Right cardiac atrium (tissue), 5 donors: ENCODE measurements at regions not wholly inside any gene's neighbourhood (a gene's known extent, or its start where the extent isn't known, plus 50 kb on each side); places are given as distances from the start of the nearest gene placed in this dataset.

Experiments used
- ATAC-seq, 2 donors: fragments of 200-7000 bp; cut with Tn5 transposase; one replicate each; pipeline versions ENCODE4 v1.8.0 to v1.9.1; 2020; ENCODE audit warnings: moderate library complexity in 2 of 2, mild to moderate bottlenecking in 1 of 2
- DNase-seq, 3 donors: peaks; one replicate each; pipeline ENCODE4 v3.0.0-alpha.2; 2020
- H3K27ac ChIP-seq: one replicate; pipeline ENCODE4 v1.5.1; 2013; ENCODE audit warnings: mild to moderate bottlenecking, low read length, control low read depth, moderate library complexity
- H3K27me3 ChIP-seq: one replicate; pipeline ENCODE4 v1.6.1; 2013; ENCODE audit not compliant: control insufficient read depth, insufficient read depth
- H3K4me1 ChIP-seq: one replicate; pipeline ENCODE4 v1.6.1; 2013; ENCODE audit warnings: low read length; ENCODE audit not compliant: control insufficient read depth, insufficient read depth
- H3K4me3 ChIP-seq: one replicate; pipeline ENCODE4 v1.5.1; 2013; ENCODE audit warnings: low read length, control low read depth
- H3K9me3 ChIP-seq: one replicate; pipeline ENCODE4 v1.6.1; 2013; ENCODE audit warnings: low read length; ENCODE audit not compliant: control insufficient read depth
- WGBS: extraction: QIAGEN DNeasy Blood & Tissue Kit; methylation state at CpG from one replicate; pipeline ENCODE4 v1.1.7; 2013; 5-methylcytosine and 5-hydroxymethylcytosine counted together
- intact Hi-C, 4 donors: fragments of 100-400 bp; cut with DNase I; formaldehyde crosslinking; loops; one replicate each; pipeline versions ENCODE4 v1.11.0 to v1.14.0; 2022 to 2023
- donor health status: healthy with polysubstance abuse.
- donor health status: DM: no; HTN: yes; CAD: no.
- donor health status: DM: no; HTN: no; CAD: no.
- donor health status: DM: no; HTN: yes; CAD: no; lungs with severe emphysema.
- donor health status: DM: yes; HTN: yes; CAD: no.

GRCh38 chr2:105600037-105600442 lies 144.7 kb upstream of the NCK2 start:
- 95% methylated on average over 9 of the region's 9 CpGs for WGBS
- H3K27me3 ChIP-seq: no peaks in the 10 kb centered on the region
- intact Hi-C loops: no loop called here

GRCh38 chr2:105598829-105599698 lies 145.6 kb upstream of the NCK2 start:
- WGBS: 74% methylated on average over 6 of the region's 6 CpGs
- no peaks in the 10 kb centered on the region for H3K27me3 ChIP-seq
- H3K4me3 ChIP-seq: no peak overlapping the region
- H3K9me3 ChIP-seq: no peaks in the 10 kb centered on the region
- no peaks in the 10 kb centered on the region for H3K4me1 ChIP-seq
- intact Hi-C loops: no loop called here
- no peak overlapping the region for H3K27ac ChIP-seq
- no peak for DNase-seq
- no peak for ATAC-seq

More at GRCh38 chr2:105600037-105600442, 144.7 kb upstream of the NCK2 start:
- ATAC-seq (no peak), DNase-seq (no peak)
- Histone ChIP-seq H3K4me3 (no peak overlapping the region), H3K4me1 (no peaks in the 10 kb centered on the region), H3K27ac (no peak overlapping the region), H3K9me3 (no peaks in the 10 kb centered on the region)

DNA sequence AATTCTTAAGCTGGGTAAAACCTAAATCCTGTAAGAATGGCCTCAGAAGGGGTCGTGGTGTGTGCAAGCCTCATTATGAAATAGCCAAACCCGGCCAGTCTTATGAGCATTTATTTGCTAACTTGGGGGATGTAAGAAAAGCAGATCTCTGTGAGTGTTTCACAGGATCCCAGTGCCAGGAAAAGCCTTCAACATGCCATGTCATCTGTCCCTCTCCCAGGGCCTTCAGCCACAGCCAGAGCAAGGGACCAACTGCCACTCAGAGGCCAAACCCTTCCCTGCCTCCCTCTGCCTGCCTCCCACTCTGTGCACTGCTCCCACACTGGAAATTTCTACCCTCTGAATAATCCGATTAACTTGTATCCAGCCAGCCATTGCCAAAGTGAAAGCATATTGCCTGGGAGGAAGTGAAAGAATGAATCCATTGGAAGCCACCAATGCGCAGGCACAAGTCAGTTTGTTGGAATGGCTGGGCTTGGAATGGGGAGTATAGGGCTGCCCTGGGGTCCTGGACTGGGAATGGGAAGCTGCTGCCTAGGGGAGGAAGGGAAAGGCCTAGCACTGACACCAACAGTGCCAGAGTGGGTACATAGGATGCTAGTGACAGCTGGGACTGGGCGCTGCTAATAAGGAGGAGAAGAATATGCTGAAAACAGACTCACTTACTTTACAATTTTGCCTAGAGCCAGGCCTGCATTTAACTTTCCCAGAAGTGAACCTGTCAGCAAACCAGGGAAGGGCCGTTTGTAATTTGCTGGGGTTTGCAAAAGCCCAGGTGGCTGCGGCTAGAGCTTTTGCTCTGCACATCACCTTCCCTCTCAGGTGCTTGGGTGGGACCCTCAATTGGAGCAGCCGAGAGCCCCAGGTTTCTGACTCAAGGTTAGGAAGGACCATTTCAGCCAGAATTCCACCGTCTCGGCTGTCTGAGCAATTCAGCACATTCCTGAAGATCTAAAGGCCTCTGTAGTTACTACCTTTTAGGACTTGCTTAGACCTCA lies 146.6 kb upstream of the NCK2 start:
- intact Hi-C loops: no loop called here
- no peak for ATAC-seq
- DNase-seq: no peak
- Histone ChIP-seq H3K27me3 (no peaks in the 10 kb centered on the region), H3K27ac (no peak overlapping the region), H3K4me3 (no peak overlapping the region), H3K4me1 (no peaks in the 10 kb centered on the region), H3K9me3 (no peaks in the 10 kb centered on the region)
- 86% methylated on average over 10 of the region's 10 CpGs for WGBS

GRCh38 chr2:105597011-105597805 lies 147.5 kb upstream of the NCK2 start:
- WGBS: 91% methylated on average over 15 of the region's 15 CpGs
- H3K27ac ChIP-seq: no peak overlapping the region
- DNase-seq (no peak), ATAC-seq (no peak)
- H3K27me3 ChIP-seq: no peaks in the 10 kb centered on the region
- H3K4me1 ChIP-seq: no peaks in the 10 kb centered on the region
- H3K4me3 ChIP-seq: no peak overlapping the region
- intact Hi-C loops: no loop called here
- H3K9me3 ChIP-seq: no peaks in the 10 kb centered on the region

- Histone ChIP-seq H3K27me3 (no peaks in the 10 kb centered on the region), H3K9me3 (no peaks in the 10 kb centered on the region), H3K4me1 (no peaks in the 10 kb centered on the region), H3K27ac (no peak overlapping the region), H3K4me3 (no peak overlapping the region)
- DNase-seq (no peak), ATAC-seq (no peak)
- intact Hi-C loops: no loop called here
- 90% methylated on average over 6 of the region's 6 CpGs for WGBS
Measured at GRCh38 chr2:105596411-105596921, 148.2 kb upstream of the NCK2 start.

DNA sequence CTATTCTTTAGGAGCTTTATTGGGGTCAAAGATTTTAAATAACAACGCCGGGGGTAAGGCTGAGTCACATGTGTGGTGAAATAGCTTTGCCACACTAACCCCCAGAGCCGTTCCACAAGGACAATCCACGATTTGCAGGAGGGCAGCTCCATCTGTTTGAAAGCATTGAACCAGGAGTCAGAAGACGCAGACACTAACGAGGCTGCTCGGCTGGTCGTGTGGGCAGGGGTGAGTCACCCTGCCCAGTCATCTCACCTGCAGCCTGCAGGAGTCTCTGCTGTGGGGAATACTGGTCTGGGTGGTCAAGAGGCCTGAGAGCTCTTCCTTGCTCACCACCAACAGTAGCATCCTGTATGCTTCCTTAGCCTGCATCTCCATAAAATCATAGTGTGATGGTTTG lies 149.2 kb upstream of the NCK2 start:
- intact Hi-C loops: no loop called here
- Histone ChIP-seq H3K4me1 (no peaks in the 10 kb centered on the region), H3K9me3 (no peaks in the 10 kb centered on the region), H3K4me3 (no peak overlapping the region), H3K27me3 (no peaks in the 10 kb centered on the region), H3K27ac (no peak overlapping the region)
- DNase-seq: no peak
- 89% methylated on average over 8 of the region's 8 CpGs for WGBS
- no peak for ATAC-seq

DNA sequence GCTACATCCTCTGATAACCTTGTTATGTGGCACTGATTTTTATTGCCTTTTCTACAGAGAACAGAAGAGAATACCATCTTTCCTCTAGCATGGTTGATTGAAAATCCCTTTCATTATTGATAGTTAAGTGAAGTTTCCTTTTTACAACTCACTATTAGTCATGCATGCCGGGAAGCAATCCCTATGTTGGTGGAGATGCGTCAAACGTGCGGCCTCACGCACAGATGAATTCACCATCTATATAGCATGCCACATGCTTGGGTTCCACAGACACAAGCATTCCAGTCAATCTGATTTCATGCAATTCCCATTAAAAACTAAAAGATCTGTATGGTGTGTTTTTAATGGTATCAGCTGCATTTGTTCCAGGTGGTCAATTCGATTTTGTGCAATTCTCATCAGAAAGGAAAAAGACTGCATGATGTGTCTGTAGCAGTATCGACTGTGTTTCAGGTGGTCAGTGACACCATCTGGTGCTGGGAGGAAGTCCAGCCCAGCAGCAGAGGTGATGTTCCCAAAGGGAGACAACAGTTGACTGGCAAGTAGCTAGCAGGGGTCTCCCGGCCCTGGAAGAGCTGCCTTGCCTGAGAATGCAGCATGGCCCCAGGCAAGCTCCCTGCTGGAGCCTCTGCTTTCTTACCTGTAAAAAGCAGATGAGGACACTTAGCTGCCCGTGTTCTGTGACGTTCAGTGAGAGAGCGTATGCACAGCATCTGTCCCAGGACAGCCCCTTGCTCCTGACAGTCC lies 151.3 kb upstream of the NCK2 start:
- Histone ChIP-seq H3K4me3 (no peak overlapping the region), H3K27ac (no peak overlapping the region), H3K9me3 (no peaks in the 10 kb centered on the region), H3K4me1 (no peaks in the 10 kb centered on the region), H3K27me3 (no peaks in the 10 kb centered on the region)
- WGBS: 88% methylated on average over 11 of the region's 11 CpGs
- DNase-seq: no peak
- ATAC-seq: no peak
- intact Hi-C loops: no loop called here

- H3K9me3 ChIP-seq: no peaks in the 10 kb centered on the region
- peak; percentile 39 to 54 for ATAC-seq
- DNase-seq: no peak
- no peaks in the 10 kb centered on the region for H3K27me3 ChIP-seq
- intact Hi-C loops: no loop called here
- H3K27ac ChIP-seq: no peak overlapping the region
- no peaks in the 10 kb centered on the region for H3K4me1 ChIP-seq
- 60% methylated on average over 6 of the region's 6 CpGs for WGBS
- no peak overlapping the region for H3K4me3 ChIP-seq
Measured at GRCh38 chr2:105592288-105592687, 152.4 kb upstream of the NCK2 start.

- Histone ChIP-seq H3K27me3 (no peaks in the 10 kb centered on the region), H3K4me1 (no peaks in the 10 kb centered on the region), H3K27ac (no peak overlapping the region), H3K9me3 (no peaks in the 10 kb centered on the region), H3K4me3 (no peak overlapping the region)
- WGBS: 91% methylated on average over 8 of the region's 8 CpGs
- no peak for ATAC-seq
- no peak for DNase-seq
- intact Hi-C loops: no loop called here
Measured at GRCh38 chr2:105590780-105591660, 153.7 kb upstream of the NCK2 start.
